ENCODE measurements at regions not wholly inside any gene's neighbourhood (a gene's known extent, or its start where the extent isn't known, plus 50 kb on each side); places are given as distances from the start of the nearest gene placed in this dataset.

DNA sequence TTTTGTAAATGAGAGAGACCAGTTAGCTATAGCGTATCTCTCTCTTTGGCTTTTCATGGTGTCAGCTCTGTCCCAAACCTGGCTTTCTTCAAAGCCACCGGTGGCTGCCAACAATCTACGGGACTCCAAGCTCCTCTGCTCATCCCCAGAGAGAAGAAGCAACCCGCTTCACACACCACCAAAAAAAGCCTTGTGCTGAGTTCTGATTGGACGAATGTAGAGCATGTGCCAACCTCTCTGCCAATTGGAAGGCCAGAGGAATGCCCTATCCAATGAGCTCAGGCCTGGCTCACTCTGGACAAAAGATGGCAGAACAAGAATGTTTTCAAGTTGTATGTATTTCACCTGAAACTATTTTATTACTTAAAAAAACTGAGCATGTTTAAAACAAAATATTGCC lies 202.4 kb downstream of the C16orf95 start:
- Mint-ChIP-seq H3K9me3 (ENCODE audit: low read depth) (no peaks in the 10 kb centered on the region), H3K4me1 (ENCODE audit: low read depth) (peaks cover 33% of the 10 kb centered on the region), H3K27me3 (ENCODE audit: low read depth) (no peaks in the 10 kb centered on the region), H3K27ac (ENCODE audit: unreplicated experiment) (no peak overlapping the region), H3K4me3 (ENCODE audit: unreplicated experiment) (no peak overlapping the region), H3K36me3 (ENCODE audit: low read depth) (no peaks in the 10 kb centered on the region)
- TF ChIP-seq, protein P1, sequence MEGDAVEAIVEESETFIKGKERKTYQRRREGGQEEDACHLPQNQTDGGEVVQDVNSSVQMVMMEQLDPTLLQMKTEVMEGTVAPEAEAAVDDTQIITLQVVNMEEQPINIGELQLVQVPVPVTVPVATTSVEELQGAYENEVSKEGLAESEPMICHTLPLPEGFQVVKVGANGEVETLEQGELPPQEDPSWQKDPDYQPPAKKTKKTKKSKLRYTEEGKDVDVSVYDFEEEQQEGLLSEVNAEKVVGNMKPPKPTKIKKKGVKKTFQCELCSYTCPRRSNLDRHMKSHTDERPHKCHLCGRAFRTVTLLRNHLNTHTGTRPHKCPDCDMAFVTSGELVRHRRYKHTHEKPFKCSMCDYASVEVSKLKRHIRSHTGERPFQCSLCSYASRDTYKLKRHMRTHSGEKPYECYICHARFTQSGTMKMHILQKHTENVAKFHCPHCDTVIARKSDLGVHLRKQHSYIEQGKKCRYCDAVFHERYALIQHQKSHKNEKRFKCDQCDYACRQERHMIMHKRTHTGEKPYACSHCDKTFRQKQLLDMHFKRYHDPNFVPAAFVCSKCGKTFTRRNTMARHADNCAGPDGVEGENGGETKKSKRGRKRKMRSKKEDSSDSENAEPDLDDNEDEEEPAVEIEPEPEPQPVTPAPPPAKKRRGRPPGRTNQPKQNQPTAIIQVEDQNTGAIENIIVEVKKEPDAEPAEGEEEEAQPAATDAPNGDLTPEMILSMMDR (IDR thresholded peaks at IDR 0.05): no peak
- DNase-seq (ENCODE audit: low spot score): no peak

DNA sequence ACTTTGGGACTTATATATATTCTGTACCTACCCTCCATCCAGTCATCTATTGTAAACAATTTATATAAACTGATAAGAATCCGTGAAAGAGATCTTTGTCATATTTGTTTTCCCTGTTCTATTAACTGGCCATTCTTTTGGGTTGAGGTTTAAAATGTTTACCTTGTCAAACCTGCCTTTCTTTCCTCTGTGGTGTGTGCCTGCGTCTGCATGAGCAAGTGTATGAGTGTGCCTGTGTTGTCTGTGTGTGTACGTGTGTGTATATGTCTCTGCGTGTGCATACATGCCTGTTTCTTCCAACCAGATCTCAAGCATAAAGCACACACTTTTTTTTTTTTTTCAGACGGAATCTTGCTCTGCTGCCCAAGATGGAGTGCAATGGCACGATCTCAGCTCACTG lies 201.5 kb downstream of the C16orf95 start:
- no peaks in the 10 kb centered on the region for H3K36me3 Mint-ChIP-seq (ENCODE audit: low read depth)
- no peak overlapping the region for H3K4me3 Mint-ChIP-seq (ENCODE audit: unreplicated experiment)
- H3K9me3 Mint-ChIP-seq (ENCODE audit: low read depth): no peaks in the 10 kb centered on the region
- H3K4me1 Mint-ChIP-seq (ENCODE audit: low read depth): peaks cover 35% of the 10 kb centered on the region
- TF ChIP-seq, protein P1 (IDR thresholded peaks at IDR 0.05): no peak
- H3K27ac Mint-ChIP-seq (ENCODE audit: unreplicated experiment): no peak overlapping the region
- H3K27me3 Mint-ChIP-seq (ENCODE audit: low read depth): no peaks in the 10 kb centered on the region
- DNase-seq (ENCODE audit: low spot score): no peak

DNA sequence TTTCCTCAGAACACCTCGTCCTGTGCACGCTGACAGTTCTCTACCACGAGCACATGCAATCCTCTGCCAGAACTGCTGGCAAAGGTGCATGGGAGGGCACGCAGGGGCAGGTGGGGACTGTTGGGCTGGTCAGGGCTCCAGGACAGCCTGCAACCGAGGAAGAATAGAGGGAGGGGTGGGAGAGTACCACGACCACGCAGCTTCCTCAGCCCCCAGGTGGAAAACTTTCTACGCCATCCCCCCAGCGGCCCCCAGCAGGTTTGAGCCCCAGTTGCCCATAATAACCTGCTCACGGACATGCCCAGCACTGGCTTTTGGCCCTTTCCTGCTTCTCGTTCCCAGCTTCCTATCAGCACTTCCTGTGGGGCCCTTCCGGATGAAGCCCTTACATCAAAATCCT lies 199.3 kb downstream of the C16orf95 start:
- H3K36me3 Mint-ChIP-seq (ENCODE audit: low read depth): no peaks in the 10 kb centered on the region
- H3K27ac Mint-ChIP-seq (ENCODE audit: unreplicated experiment): no peak overlapping the region
- no peaks in the 10 kb centered on the region for H3K27me3 Mint-ChIP-seq (ENCODE audit: low read depth)

DNA sequence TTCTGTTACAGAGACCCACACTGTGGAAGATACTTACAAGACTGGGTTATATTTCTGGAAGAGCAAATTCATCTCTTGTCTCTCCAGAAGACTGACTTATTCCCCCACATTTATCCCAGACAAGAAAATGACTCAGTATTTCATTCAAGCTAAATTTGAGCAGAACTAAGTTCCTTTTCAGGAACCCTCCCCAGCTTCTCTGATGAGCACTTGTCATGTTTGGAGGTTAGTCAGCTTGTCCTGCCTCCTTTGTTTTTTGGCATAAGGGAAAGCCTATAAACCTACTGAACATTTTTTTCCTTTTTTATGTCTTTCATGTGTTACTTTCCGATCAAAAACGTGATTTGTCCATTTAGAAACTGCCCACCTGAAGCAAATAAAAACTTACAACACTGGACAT lies 198.0 kb downstream of the C16orf95 start:
- Mint-ChIP-seq H3K27ac (ENCODE audit: unreplicated experiment) (no peak overlapping the region), H3K4me3 (ENCODE audit: unreplicated experiment) (no peak overlapping the region), H3K27me3 (ENCODE audit: low read depth) (no peaks in the 10 kb centered on the region), H3K36me3 (ENCODE audit: low read depth) (peaks cover 4% of the 10 kb centered on the region), H3K4me1 (ENCODE audit: low read depth) (peaks cover 17% of the 10 kb centered on the region), H3K9me3 (ENCODE audit: low read depth) (peaks cover 6% of the 10 kb centered on the region)
- TF ChIP-seq, protein P1 (IDR thresholded peaks at IDR 0.05): no peak
- DNase-seq (ENCODE audit: low spot score): no peak

More for the DNA sequence above, 199.3 kb downstream of the C16orf95 start:
- Mint-ChIP-seq H3K9me3 (ENCODE audit: low read depth) (no peaks in the 10 kb centered on the region), H3K4me1 (ENCODE audit: low read depth) (peaks cover 24% of the 10 kb centered on the region), H3K4me3 (ENCODE audit: unreplicated experiment) (no peak overlapping the region)
- TF ChIP-seq, protein P1 (IDR thresholded peaks at IDR 0.05): no peak
- no peak for DNase-seq (ENCODE audit: low spot score)

DNA sequence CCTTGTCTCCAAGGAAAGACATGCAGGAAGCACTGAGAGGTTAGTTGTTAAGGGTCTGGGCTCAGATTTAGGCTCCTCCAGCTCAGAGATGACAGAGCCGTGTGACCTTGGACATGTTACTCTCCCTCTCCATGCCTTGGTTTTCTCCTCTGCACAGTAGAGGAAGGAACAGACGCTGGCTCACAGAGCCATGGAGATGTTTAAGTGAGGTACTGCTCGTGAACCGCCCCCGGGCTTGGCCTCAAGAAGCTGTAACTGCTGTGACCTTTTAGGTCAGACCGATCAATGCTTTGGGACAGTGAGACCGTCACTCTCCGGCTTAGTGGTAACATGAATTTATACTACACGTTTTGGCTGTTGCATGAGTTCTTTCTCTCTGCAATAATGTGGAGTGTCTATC lies 197.4 kb downstream of the C16orf95 start:
- no peak for DNase-seq (ENCODE audit: low spot score)
- H3K36me3 Mint-ChIP-seq (ENCODE audit: low read depth): peaks cover 4% of the 10 kb centered on the region
- no peak overlapping the region for H3K4me3 Mint-ChIP-seq (ENCODE audit: unreplicated experiment)
- no peaks in the 10 kb centered on the region for H3K27me3 Mint-ChIP-seq (ENCODE audit: low read depth)
- TF ChIP-seq, protein P1 (IDR thresholded peaks at IDR 0.05): no peak
- H3K9me3 Mint-ChIP-seq (ENCODE audit: low read depth): peaks cover 6% of the 10 kb centered on the region
- H3K27ac Mint-ChIP-seq (ENCODE audit: unreplicated experiment): no peak overlapping the region
- H3K4me1 Mint-ChIP-seq (ENCODE audit: low read depth): peaks cover 14% of the 10 kb centered on the region
